ENCODE measurements at regions not wholly inside any gene's neighbourhood (a gene's known extent, or its start where the extent isn't known, plus 50 kb on each side); places are given as distances from the start of the nearest gene placed in this dataset.

GRCh38 chr1:56267611-56268010, 311.8 kb downstream of the PLPP3 start:
- Mint-ChIP-seq H3K27ac (ENCODE audit: low read depth, unreplicated experiment) (no peak overlapping the region), H3K9me3 (ENCODE audit: unreplicated experiment) (no peaks in the 10 kb centered on the region), H3K4me1 (ENCODE audit: insufficient read depth, unreplicated experiment) (no peaks in the 10 kb centered on the region), H3K36me3 (ENCODE audit: insufficient read depth, unreplicated experiment) (no peaks in the 10 kb centered on the region), H3K4me3 (ENCODE audit: unreplicated experiment) (no peak overlapping the region), H3K27me3 (ENCODE audit: insufficient read depth, unreplicated experiment) (peaks cover 25% of the 10 kb centered on the region)
- POLR2A ChIA-PET, result no interaction called here
- DNase-seq (ENCODE audit: unreplicated experiment), result no peak
- CTCF ChIA-PET, result no interaction called here
- BruUV-seq (replicated peaks), result no TSS peak
- intact Hi-C loops (cut with micrococcal nuclease), result no loop called here
- TF ChIP-seq, protein P1, sequence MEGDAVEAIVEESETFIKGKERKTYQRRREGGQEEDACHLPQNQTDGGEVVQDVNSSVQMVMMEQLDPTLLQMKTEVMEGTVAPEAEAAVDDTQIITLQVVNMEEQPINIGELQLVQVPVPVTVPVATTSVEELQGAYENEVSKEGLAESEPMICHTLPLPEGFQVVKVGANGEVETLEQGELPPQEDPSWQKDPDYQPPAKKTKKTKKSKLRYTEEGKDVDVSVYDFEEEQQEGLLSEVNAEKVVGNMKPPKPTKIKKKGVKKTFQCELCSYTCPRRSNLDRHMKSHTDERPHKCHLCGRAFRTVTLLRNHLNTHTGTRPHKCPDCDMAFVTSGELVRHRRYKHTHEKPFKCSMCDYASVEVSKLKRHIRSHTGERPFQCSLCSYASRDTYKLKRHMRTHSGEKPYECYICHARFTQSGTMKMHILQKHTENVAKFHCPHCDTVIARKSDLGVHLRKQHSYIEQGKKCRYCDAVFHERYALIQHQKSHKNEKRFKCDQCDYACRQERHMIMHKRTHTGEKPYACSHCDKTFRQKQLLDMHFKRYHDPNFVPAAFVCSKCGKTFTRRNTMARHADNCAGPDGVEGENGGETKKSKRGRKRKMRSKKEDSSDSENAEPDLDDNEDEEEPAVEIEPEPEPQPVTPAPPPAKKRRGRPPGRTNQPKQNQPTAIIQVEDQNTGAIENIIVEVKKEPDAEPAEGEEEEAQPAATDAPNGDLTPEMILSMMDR (IDR thresholded peaks at IDR 0.05; ENCODE audit: unreplicated experiment), result no peak

DNA sequence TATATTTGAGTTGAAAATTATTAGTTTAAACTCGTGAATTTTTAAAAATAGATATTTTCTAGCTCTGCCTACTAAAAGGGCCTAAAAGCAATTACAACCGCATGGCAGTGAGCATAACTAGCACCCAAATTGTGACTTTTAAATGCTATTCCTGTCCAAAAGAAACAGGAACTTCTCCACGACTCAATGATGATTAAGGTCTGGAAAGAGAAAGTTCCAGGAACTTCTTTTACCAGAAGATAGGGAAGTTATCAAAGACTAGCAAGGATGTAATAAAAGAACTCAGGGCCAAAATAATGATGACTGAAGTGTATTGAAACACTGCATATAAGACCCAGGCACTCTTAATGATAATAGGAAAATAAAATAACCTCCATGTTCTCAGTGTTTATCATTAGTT, 313.0 kb downstream of the PLPP3 start:
- no peak overlapping the region for H3K4me3 Mint-ChIP-seq (ENCODE audit: unreplicated experiment)
- intact Hi-C loops (cut with micrococcal nuclease), result no loop called here
- H3K9me3 Mint-ChIP-seq (ENCODE audit: unreplicated experiment), result no peaks in the 10 kb centered on the region
- POLR2A ChIA-PET, result interaction anchor here (0.6 to 0.8 kb wide), 2 partner anchors 982 to 989 kb away, joined by 3 to 4 read pairs; no protein-coding TSS in a partner anchor
- no peak overlapping the region for H3K27ac Mint-ChIP-seq (ENCODE audit: low read depth, unreplicated experiment)
- CTCF ChIA-PET, result no interaction called here
- DNase-seq (ENCODE audit: unreplicated experiment), result no peak
- BruUV-seq (replicated peaks), result no TSS peak
- no peaks in the 10 kb centered on the region for H3K4me1 Mint-ChIP-seq (ENCODE audit: insufficient read depth, unreplicated experiment)
- H3K36me3 Mint-ChIP-seq (ENCODE audit: insufficient read depth, unreplicated experiment), result no peaks in the 10 kb centered on the region
- TF ChIP-seq, protein P1 (IDR thresholded peaks at IDR 0.05; ENCODE audit: unreplicated experiment), result no peak
- H3K27me3 Mint-ChIP-seq (ENCODE audit: insufficient read depth, unreplicated experiment), result peaks cover 12% of the 10 kb centered on the region

DNA sequence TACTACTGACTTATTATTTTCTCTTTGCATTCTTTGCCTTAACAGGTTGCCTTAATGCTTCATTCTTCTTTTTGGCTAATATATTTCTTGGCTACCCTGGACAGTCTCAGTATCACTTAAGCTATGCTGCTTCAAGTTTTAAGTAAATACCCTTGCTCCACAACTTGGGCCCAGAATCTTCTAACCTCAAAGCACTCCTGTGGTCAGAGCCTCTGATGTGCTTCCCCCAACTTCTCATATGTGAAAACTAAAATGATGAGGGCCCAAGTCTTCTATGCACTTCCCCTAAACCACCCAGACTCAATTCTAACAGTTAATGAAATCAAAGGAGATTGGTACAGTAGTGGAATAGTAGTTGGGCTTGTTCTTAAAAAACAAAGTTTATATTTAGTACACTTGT, 314.1 kb downstream of the PLPP3 start:
- H3K27me3 Mint-ChIP-seq (ENCODE audit: insufficient read depth, unreplicated experiment), result peaks cover under 1% of the 10 kb centered on the region
- TF ChIP-seq, protein P1 (IDR thresholded peaks at IDR 0.05; ENCODE audit: unreplicated experiment), result no peak
- no TSS peak for BruUV-seq (replicated peaks)
- H3K4me1 Mint-ChIP-seq (ENCODE audit: insufficient read depth, unreplicated experiment), result no peaks in the 10 kb centered on the region
- ChIA-PET POLR2A (no interaction called here), CTCF (no interaction called here)
- no peak for DNase-seq (ENCODE audit: unreplicated experiment)
- H3K4me3 Mint-ChIP-seq (ENCODE audit: unreplicated experiment), result no peak overlapping the region
- no peak overlapping the region for H3K27ac Mint-ChIP-seq (ENCODE audit: low read depth, unreplicated experiment)
- intact Hi-C loops (cut with micrococcal nuclease), result no loop called here
- no peaks in the 10 kb centered on the region for H3K9me3 Mint-ChIP-seq (ENCODE audit: unreplicated experiment)
- no peaks in the 10 kb centered on the region for H3K36me3 Mint-ChIP-seq (ENCODE audit: insufficient read depth, unreplicated experiment)

- Mint-ChIP-seq H3K36me3 (ENCODE audit: insufficient read depth, unreplicated experiment) (no peaks in the 10 kb centered on the region), H3K27ac (ENCODE audit: low read depth, unreplicated experiment) (no peak overlapping the region), H3K4me1 (ENCODE audit: insufficient read depth, unreplicated experiment) (no peaks in the 10 kb centered on the region), H3K9me3 (ENCODE audit: unreplicated experiment) (no peaks in the 10 kb centered on the region), H3K4me3 (ENCODE audit: unreplicated experiment) (no peak overlapping the region), H3K27me3 (ENCODE audit: insufficient read depth, unreplicated experiment) (no peaks in the 10 kb centered on the region)
- TF ChIP-seq, protein P1 (IDR thresholded peaks at IDR 0.05; ENCODE audit: unreplicated experiment), result no peak
- POLR2A ChIA-PET, result no interaction called here
- CTCF ChIA-PET, result no interaction called here
- intact Hi-C loops (cut with micrococcal nuclease), result no loop called here
- no TSS peak for BruUV-seq (replicated peaks)
- DNase-seq (ENCODE audit: unreplicated experiment), result no peak
These were observed 315.5 kb downstream of the PLPP3 start for GRCh38 chr1:56263908-56264307.

Measured in MCF 10A (cell line).